CD4-positive, alpha-beta T cell treated with Interferon gamma for 1 hour (primary cell): ENCODE measurements at regions not wholly inside any gene's neighbourhood (a gene's known extent, or its start where the extent isn't known, plus 50 kb on each side); places are given as distances from the start of the nearest gene placed in this dataset.
"Not testable (repeated sequence)": the region's sequence is repeated elsewhere in the genome, so short reads cannot be mapped to it uniquely, and the experiment has no call there.

Source experiments
- DNase-seq: peaks from one replicate; pipeline ENCODE4 v3.0.0-alpha.2; 2020

DNA sequence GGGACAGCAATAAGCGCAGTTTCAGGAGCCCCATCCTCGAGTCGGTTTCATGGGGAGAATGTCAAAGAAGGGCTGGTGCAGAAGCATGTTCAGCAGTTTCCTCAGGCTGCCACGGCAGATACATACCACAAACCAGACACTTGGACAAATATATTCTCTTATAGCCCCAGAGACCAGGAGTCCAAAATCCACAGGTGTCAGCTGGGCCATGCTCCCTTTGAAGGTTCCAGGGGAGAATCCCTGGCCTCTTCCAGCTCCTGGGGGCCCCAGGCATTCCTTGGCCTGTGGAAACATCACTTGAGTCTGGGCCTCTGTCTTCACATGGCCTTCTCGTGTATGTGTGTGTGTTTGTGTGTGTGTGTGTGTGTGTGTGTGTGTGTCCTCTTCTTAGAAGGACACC lies 164.1 kb downstream of the UQCRFS1 start:
- DNase-seq = no peak

DNA sequence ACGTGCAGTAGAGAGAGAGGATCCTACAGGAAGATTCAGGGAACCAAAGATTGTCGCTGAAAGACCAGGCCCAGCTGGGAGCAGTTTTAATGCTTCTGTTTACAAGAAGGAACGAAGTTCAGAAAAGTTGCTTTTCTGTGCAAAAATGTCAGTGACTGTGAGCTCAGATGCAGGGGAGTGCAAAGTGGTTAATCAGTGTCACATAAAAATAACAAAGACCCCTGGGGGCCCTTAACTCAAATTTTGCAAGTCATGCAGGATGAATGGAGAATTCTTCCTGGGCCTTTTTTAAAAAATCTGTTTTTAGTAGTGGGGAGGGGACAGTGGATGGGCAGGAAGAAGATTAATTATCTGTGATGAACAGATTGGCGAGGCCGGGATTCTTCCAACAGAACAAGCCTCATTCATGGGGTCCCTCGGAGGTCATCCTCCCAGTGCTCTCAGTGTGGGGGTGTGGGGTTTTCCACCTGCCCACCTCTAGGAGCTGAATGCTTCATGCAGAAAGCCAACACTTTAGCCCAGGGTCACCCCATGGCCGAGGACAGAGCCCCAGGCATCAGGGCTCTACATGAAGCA lies 167.2 kb downstream of the UQCRFS1 start:
- DNase-seq = no peak

GRCh38 chr19:29044037-29044436 lies 168.9 kb downstream of the UQCRFS1 start:
- DNase-seq = no peak

DNA sequence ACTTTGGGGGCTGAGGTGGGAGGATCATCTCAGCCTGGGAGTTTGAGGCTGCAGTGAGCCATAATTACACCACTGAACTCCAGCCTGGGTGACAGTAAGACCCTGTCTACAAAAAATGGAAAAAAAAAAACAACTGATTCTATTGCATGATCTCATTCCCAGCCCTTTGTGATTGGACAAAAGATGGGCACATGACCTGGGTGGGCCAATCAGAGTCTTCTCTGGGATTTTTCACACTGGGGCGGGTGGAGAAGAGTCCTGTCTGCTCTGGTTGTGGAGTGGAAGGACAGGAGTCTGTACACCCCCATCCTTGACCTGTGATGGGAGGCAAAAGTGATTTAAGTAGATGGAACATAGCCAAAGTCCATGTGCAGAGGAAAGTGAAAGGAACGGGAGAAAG lies 170.5 kb downstream of the UQCRFS1 start:
- DNase-seq = no peak

GRCh38 chr19:29040951-29041350 lies 172.0 kb downstream of the UQCRFS1 start:
- no peak for DNase-seq

- DNase-seq = no peak
These were observed 172.7 kb downstream of the UQCRFS1 start for GRCh38 chr19:29040292-29040691.

DNA sequence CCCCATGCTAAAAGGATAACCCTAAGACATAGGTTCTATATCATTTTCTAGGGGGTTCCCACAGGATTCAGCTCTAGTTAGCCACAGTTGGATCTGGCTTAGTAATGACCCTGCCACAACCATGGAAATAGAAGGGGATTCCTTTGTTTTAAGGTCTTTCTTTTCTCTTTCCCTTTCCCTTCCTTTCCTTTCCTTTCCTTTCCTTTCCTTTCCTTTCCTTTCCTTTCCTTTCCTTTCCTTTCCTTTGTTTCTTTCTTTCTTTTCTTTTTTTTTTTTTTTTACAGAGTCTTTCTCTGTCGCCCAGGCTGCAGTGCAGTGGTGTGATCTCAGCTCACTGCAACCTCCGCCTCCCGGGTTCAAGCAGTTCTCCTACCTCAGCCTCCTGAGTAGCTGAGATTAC lies 173.9 kb downstream of the UQCRFS1 start:
- not testable (repeated sequence) for DNase-seq

DNA sequence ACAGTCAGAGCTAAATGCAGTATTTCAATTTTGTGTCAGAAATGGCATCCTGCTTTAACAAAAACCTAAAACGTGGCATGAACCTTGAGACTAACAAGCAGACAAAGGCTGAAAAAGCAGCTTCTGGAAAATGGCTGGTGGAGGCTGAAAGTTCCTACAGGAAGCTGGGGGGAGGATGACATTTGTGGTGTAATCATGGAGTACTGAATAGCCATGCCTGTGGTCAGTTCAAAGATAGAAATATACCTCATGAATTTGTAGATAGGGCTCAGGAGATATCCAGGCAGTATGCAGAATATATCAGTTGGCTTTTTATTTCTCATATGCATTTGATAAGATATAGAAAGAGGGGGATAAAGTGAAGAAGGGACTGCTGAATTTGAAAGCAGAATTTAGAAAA lies 181.7 kb downstream of the UQCRFS1 start:
- no peak for DNase-seq

DNA sequence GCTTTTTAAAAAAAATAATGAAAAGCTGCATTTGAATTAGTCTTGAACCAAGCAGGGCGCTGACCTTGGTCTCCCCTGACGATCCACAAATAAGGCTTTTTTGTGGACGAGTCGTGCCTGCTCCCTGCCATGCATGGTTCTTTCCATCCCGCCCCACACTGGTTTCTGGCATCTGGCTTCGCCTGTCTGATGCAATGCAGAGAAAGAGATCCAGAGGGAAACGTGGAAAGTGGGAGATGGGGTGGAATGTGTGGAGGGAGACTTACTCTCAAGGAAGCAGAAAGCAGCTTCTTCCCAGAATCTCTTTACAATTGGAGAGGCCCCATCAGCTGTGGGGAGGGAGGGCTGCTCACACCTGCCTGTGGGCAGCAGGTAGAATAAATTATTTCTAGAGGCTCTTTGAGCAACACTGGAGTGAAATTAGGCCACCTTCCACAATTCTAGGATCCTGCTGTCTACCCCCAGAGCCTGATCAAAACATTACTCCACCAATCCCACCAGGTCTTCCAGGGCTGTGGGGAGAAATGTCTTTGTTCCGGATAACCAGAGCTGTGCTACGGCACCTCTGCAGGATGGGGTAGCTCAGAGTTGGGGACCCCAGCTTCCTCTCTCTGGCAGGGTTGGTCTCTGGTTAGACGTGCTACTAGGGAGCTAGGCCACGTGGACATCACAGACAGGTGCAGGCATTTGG lies 183.5 kb downstream of the UQCRFS1 start:
- no peak for DNase-seq

DNA sequence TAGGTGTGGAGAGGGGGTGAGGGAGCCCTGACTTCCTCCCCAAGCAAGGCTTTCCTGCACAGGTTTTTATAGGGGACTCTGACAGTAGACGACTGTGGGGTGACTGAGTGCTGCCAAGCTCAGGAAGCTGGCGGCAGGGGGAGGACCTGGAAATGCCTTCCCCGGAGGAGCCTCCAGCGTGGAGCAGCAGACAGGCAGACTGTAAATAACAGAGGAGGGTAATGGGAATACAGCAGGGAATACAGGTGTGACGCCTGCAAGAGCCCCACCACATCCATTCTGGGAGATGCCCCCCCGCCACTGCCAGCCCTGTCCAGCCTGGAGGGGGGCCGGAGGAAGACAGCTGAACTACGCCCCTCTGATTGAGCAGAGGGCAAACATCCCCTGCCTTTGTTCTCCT lies 190.4 kb downstream of the UQCRFS1 start:
- DNase-seq = no peak

- no peak for DNase-seq
These were observed 190.8 kb downstream of the UQCRFS1 start for GRCh38 chr19:29022165-29022564.

GRCh38 chr19:29021232-29021916 lies 191.6 kb downstream of the UQCRFS1 start:
- DNase-seq = no peak

GRCh38 chr19:29019403-29019802 lies 193.5 kb downstream of the UQCRFS1 start:
- no peak for DNase-seq

GRCh38 chr19:29018542-29018941 lies 194.4 kb downstream of the UQCRFS1 start:
- DNase-seq = no peak

DNA sequence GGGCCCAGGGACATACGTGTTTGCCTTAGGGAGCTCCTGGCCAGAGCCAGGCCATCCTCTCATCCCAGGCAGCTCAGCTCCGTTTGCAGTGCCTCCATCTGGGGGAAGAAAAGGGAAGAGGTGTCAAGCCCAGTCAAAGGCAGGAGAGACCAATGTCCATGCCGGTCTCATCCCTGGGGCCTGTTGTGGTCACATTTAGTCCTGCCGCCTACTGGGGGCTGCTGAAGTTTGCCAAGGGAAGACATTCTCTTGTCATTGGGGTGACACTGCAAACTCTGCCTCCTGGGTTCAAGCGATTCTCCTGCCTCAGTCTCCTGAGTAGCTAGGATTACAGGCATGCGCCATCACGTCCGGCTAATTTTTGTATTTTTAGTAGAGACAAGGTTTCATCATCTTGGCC lies 195.2 kb downstream of the UQCRFS1 start:
- DNase-seq = no peak

DNA sequence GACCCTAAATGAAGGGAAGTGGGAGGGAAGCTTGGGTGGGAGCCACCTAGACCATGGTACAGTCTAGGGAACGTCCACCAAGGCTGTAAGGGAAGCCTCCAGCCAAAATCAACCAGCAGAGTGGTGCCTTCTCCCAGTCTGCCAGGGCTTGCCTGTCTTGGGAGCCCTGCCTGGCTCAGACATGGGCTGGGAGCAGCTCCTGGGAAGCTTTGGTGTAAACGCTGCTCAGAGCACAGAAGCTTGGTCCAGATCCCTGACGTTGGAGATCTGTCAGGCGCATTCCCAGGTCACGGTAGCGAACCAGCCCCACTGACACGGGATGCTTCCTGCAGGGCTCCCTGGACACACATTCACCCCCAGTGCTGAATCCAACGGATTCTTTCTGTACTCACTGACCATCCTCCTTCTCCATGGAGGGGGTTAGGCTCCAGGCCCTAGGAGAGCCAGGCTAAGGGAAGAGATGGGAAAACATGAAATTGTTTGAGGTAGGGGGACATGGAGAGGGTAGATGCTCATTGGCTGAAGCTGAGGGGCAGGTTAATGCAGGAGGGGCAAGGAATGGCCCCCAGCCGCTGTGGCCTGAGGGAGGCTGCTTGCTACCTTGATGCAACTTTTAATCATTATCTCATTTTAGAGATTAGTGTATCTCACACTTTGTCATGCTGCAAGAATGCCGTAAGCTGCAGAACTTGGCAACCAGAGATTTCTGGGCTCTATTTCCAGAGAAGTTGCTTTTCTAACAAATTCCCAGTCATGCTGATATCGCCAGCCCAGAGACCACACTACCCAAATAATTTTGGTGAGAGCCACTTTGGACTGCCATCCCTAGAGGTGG lies 195.8 kb downstream of the UQCRFS1 start:
- DNase-seq = no peak

GRCh38 chr19:29016353-29016752 lies 196.6 kb downstream of the UQCRFS1 start:
- no peak for DNase-seq

- no peak for DNase-seq
These were observed 197.4 kb downstream of the UQCRFS1 start for GRCh38 chr19:29015569-29015968.

GRCh38 chr19:29014857-29015436 lies 198.0 kb downstream of the UQCRFS1 start:
- no peak for DNase-seq

DNA sequence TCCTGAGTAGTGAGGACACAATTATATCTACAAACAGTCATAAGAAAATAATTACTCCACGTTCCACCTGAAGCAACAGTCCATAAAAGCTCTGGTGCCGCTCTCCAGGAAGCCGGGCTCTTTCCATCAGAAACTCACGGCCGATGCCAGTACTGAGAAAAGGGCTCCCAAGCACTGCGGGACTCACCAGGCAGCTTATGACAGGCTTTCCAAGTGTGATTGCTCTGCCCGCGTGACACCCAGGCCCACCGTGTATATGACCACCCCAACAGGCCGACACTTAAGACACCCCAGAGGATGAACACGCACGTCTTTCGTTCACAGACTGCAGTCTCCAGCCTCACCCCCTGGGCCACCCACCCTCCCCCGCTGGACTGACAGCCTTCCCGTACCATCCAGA lies 199.0 kb downstream of the UQCRFS1 start:
- DNase-seq = no peak

GRCh38 chr19:29013325-29013724 lies 199.6 kb downstream of the UQCRFS1 start:
- no peak for DNase-seq

- DNase-seq = no peak
These were observed 200.5 kb downstream of the UQCRFS1 start for GRCh38 chr19:29012457-29012856.

- no peak for DNase-seq
These were observed 202.7 kb downstream of the UQCRFS1 start for GRCh38 chr19:29010276-29010675.
